Esophagus squamous epithelium (tissue), 5 donors: ENCODE measurements at regions not wholly inside any gene's neighbourhood (a gene's known extent, or its start where the extent isn't known, plus 50 kb on each side); places are given as distances from the start of the nearest gene placed in this dataset.

Experiments used
- DNase-seq: peaks from one replicate; lab custom pipeline; 2025; lab: John Stamatoyannopoulos, UW
- H3K27ac ChIP-seq, 4 donors: fragments of 200-600 bp; sonication (generic); one replicate each; pipeline ENCODE4 v1.5.1; 2016 to 2019; ENCODE audit warnings: mild to moderate bottlenecking in 1 of 4
- H3K27me3 ChIP-seq, 4 donors: fragments of 200-600 bp; sonication (generic); 1 replicate in 3 of 4; 2 replicates in 1 of 4; pipeline versions ENCODE4 v1.5.1 to v1.6.0; 2017 to 2021; ENCODE audit warnings: antibody characterized with exemption in 1 of 4
- H3K36me3 ChIP-seq, 3 donors: fragments of 200-600 bp; sonication (generic); one replicate each; pipeline ENCODE4 v1.5.1; 2016 to 2019
- H3K4me1 ChIP-seq, 3 donors: fragments of 200-600 bp; sonication (generic); one replicate each; pipeline ENCODE4 v1.5.1; 2017 to 2019
- H3K4me3 ChIP-seq, 4 donors: fragments of 200-600 bp; sonication (generic); 1 replicate in 3 of 4; 2 replicates in 1 of 4; pipeline ENCODE4 v1.5.1; 2016 to 2019; ENCODE audit warnings: mild to moderate bottlenecking in 2 of 4, moderate library complexity in 1 of 4
- H3K9me3 ChIP-seq, 3 donors: fragments of 200-600 bp; sonication (generic); one replicate each; pipeline ENCODE4 v1.5.1; 2016 to 2019
- CTCF ChIP-seq, 6 experiments: fragments of 450-650 bp in 4 of 6; fragments of 200-600 bp in 2 of 6; sonication (generic) in 2 of 6; IDR thresholded peaks; one replicate each; pipeline ENCODE4 v1.5.1; 2016 to 2019; ENCODE audit warnings: antibody characterized with exemption in 6 of 6, mild to moderate bottlenecking in 4 of 6, moderate library complexity in 4 of 6
- POLR2A ChIP-seq, 4 donors: fragments of 450-650 bp; IDR thresholded peaks; one replicate each; pipeline ENCODE4 v1.6.1; 2017; ENCODE audit warnings: antibody characterized with exemption in 4 of 4, mild to moderate bottlenecking in 4 of 4, moderate library complexity in 3 of 4
- WGBS, 2 donors: methylation state at CpG; one replicate each; pipeline ENCODE4 v1.1.5; 2018; 5-methylcytosine and 5-hydroxymethylcytosine counted together
- intact Hi-C: fragments of 100-400 bp; cut with DNase I; formaldehyde crosslinking; loops from one replicate; pipeline ENCODE4 v1.15.0; 2022
- donor health status: DM: yes; HTN: yes; CAD: no.

- Histone ChIP-seq H3K4me3 (no peak overlapping the region), H3K27ac (no peak overlapping the region), H3K27me3 (no peaks in the 10 kb centered on the region), H3K36me3 (no peaks in the 10 kb centered on the region), H3K9me3 (no peaks in the 10 kb centered on the region), H3K4me1 (no peaks in the 10 kb centered on the region)
- TF ChIP-seq POLR2A (IDR thresholded peaks at IDR 0.05) (no peak), CTCF (IDR thresholded peaks at IDR 0.05) (no peak)
- intact Hi-C loops: no loop called here
- DNase-seq: no peak
- WGBS, 2 donors: 29 to 42% methylated on average over 2 of the region's 2 CpGs
These were observed 1584.3 kb upstream of the NUDT12 start for GRCh38 chr5:105146867-105147266.

GRCh38 chr5:105145152-105145551 lies 1582.6 kb upstream of the NUDT12 start:
- no peak for TF ChIP-seq POLR2A (IDR thresholded peaks at IDR 0.05)
- TF ChIP-seq CTCF (IDR thresholded peaks at IDR 0.05): no peak
- intact Hi-C loops: no loop called here
- WGBS, 2 donors: 83 to 93% methylated on average over 7 to 8 of the region's 8 CpGs
- Histone ChIP-seq H3K27ac (no peak overlapping the region), H3K36me3 (no peaks in the 10 kb centered on the region), H3K4me3 (no peak overlapping the region), H3K4me1 (no peaks in the 10 kb centered on the region), H3K9me3 (no peaks in the 10 kb centered on the region), H3K27me3 (no peaks in the 10 kb centered on the region)
- no peak for DNase-seq

- Histone ChIP-seq H3K4me1 (no peaks in the 10 kb centered on the region), H3K27me3 (no peaks in the 10 kb centered on the region), H3K4me3 (no peak overlapping the region), H3K36me3 (no peaks in the 10 kb centered on the region), H3K9me3 (no peaks in the 10 kb centered on the region), H3K27ac (no peak overlapping the region)
- no peak for DNase-seq
- intact Hi-C loops: no loop called here
- TF ChIP-seq POLR2A (IDR thresholded peaks at IDR 0.05) (no peak), CTCF (IDR thresholded peaks at IDR 0.05) (no peak)
These were observed 1571.7 kb upstream of the NUDT12 start for GRCh38 chr5:105134328-105134727.

GRCh38 chr5:105133087-105133486 lies 1570.5 kb upstream of the NUDT12 start:
- no peak overlapping the region for H3K4me3 ChIP-seq
- 80 to 89% methylated on average over 3 of the region's 3 CpGs for WGBS, 2 donors
- no peaks in the 10 kb centered on the region for H3K9me3 ChIP-seq
- H3K36me3 ChIP-seq: no peaks in the 10 kb centered on the region
- intact Hi-C loops: no loop called here
- H3K27ac ChIP-seq: no peak overlapping the region
- no peaks in the 10 kb centered on the region for H3K27me3 ChIP-seq
- TF ChIP-seq POLR2A (IDR thresholded peaks at IDR 0.05) (no peak), CTCF (IDR thresholded peaks at IDR 0.05) (no peak)
- no peak for DNase-seq
- no peaks in the 10 kb centered on the region for H3K4me1 ChIP-seq

- no peak overlapping the region for H3K4me3 ChIP-seq
- no peaks in the 10 kb centered on the region for H3K27me3 ChIP-seq
- no peaks in the 10 kb centered on the region for H3K9me3 ChIP-seq
- WGBS, 2 donors: 50% methylated on average over 1 of the region's 1 CpG
- no peak for DNase-seq
- H3K27ac ChIP-seq: no peak overlapping the region
- no peak for TF ChIP-seq POLR2A (IDR thresholded peaks at IDR 0.05)
- TF ChIP-seq CTCF (IDR thresholded peaks at IDR 0.05): no peak
- no peaks in the 10 kb centered on the region for H3K36me3 ChIP-seq
- no peaks in the 10 kb centered on the region for H3K4me1 ChIP-seq
- intact Hi-C loops: no loop called here
These were observed 1570.0 kb upstream of the NUDT12 start for GRCh38 chr5:105132581-105132980.
